ENCODE measurements at regions not wholly inside any gene's neighbourhood (a gene's known extent, or its start where the extent isn't known, plus 50 kb on each side); places are given as distances from the start of the nearest gene placed in this dataset.

GRCh38 chr3:73324203-73325155, 263.0 kb downstream of the EBLN2 start:
- CTCF ChIA-PET, result no interaction called here
- no peaks in the 10 kb centered on the region for H3K27me3 ChIP-seq (ENCODE audit: control insufficient read depth, insufficient read depth, low read length)
- BruUV-seq (replicated peaks), result no TSS peak
- no peak overlapping the region for H3K4me3 ChIP-seq (ENCODE audit: low read depth in 2 of 2, low read length in 2 of 2)
- no peaks in the 10 kb centered on the region for H3K9me3 ChIP-seq (ENCODE audit: control insufficient read depth, insufficient read depth, low read depth, low read length)
- no peaks in the 10 kb centered on the region for H3K4me1 ChIP-seq (ENCODE audit: control insufficient read depth, insufficient read depth, low read length)
- H3K36me3 ChIP-seq (ENCODE audit: control insufficient read depth, insufficient read depth, low read length), result no peaks in the 10 kb centered on the region
- POLR2A ChIA-PET, result no interaction called here
- intact Hi-C loops (cut with micrococcal nuclease; ENCODE audit: unreplicated experiment) (no loop called here), in situ Hi-C loops (cut with HindIII; ENCODE audit: low pct_unique_long_range_greater_than_20kb, low sequenced_read_pairs) (no loop called here)
- H3K27ac ChIP-seq (ENCODE audit: low read length), result no peak overlapping the region
- DNase-seq (ENCODE audit: low read depth, low spot score) (no peak), ATAC-seq (no peak)
- TF ChIP-seq TCF7L2 (IDR thresholded peaks at IDR 0.05; ENCODE audit: low read depth, low read length), result no peak

GRCh38 chr3:73326396-73326795, 264.9 kb downstream of the EBLN2 start:
- Histone ChIP-seq H3K27ac (ENCODE audit: low read length) (no peak overlapping the region), H3K4me3 (ENCODE audit: low read depth in 2 of 2, low read length in 2 of 2) (no peak overlapping the region), H3K27me3 (ENCODE audit: control insufficient read depth, insufficient read depth, low read length) (no peaks in the 10 kb centered on the region), H3K4me1 (ENCODE audit: control insufficient read depth, insufficient read depth, low read length) (no peaks in the 10 kb centered on the region), H3K9me3 (ENCODE audit: control insufficient read depth, insufficient read depth, low read depth, low read length) (no peaks in the 10 kb centered on the region), H3K36me3 (ENCODE audit: control insufficient read depth, insufficient read depth, low read length) (no peaks in the 10 kb centered on the region)
- BruUV-seq (replicated peaks), result no TSS peak
- in situ Hi-C loops (cut with HindIII; ENCODE audit: low pct_unique_long_range_greater_than_20kb, low sequenced_read_pairs) (no loop called here), intact Hi-C loops (cut with micrococcal nuclease; ENCODE audit: unreplicated experiment) (no loop called here)
- POLR2A ChIA-PET, result no interaction called here
- DNase-seq (ENCODE audit: low read depth, low spot score), result no peak
- CTCF ChIA-PET, result no interaction called here
- TF ChIP-seq TCF7L2 (IDR thresholded peaks at IDR 0.05; ENCODE audit: low read depth, low read length) (no peak), CTCF (IDR thresholded peaks at IDR 0.05) (no peak), SIN3A (IDR thresholded peaks at IDR 0.05; ENCODE audit: borderline replicate concordance, insufficient read depth, low read depth, low read length) (no peak), POLR2AphosphoS5 (IDR thresholded peaks at IDR 0.05; ENCODE audit: low read depth, low read length) (no peak), REST (IDR thresholded peaks at IDR 0.05; ENCODE audit: insufficient read depth in 1 of 2, low read depth in 2 of 2, low read length in 1 of 2) (no peak)
- no peak for ATAC-seq

- H3K36me3 ChIP-seq (ENCODE audit: control insufficient read depth, insufficient read depth, low read length), result no peaks in the 10 kb centered on the region
- no peaks in the 10 kb centered on the region for H3K4me1 ChIP-seq (ENCODE audit: control insufficient read depth, insufficient read depth, low read length)
- no peak overlapping the region for H3K27ac ChIP-seq (ENCODE audit: low read length)
- H3K4me3 ChIP-seq (ENCODE audit: low read depth in 2 of 2, low read length in 2 of 2), result no peak overlapping the region
- intact Hi-C loops (cut with micrococcal nuclease; ENCODE audit: unreplicated experiment), result no loop called here
- no peak for ATAC-seq
- DNase-seq (ENCODE audit: low read depth, low spot score), result no peak
- CTCF ChIA-PET, result no interaction called here
- H3K27me3 ChIP-seq (ENCODE audit: control insufficient read depth, insufficient read depth, low read length), result no peaks in the 10 kb centered on the region
- TF ChIP-seq POLR2AphosphoS5 (IDR thresholded peaks at IDR 0.05; ENCODE audit: low read depth, low read length), result no peak
- TF ChIP-seq REST (IDR thresholded peaks at IDR 0.05; ENCODE audit: insufficient read depth in 1 of 2, low read depth in 2 of 2, low read length in 1 of 2), result no peak
- TF ChIP-seq TCF7L2 (IDR thresholded peaks at IDR 0.05; ENCODE audit: low read depth, low read length), result no peak
- no peak for TF ChIP-seq CTCF (IDR thresholded peaks at IDR 0.05)
- no peak for TF ChIP-seq SIN3A (IDR thresholded peaks at IDR 0.05; ENCODE audit: borderline replicate concordance, insufficient read depth, low read depth, low read length)
- POLR2A ChIA-PET, result no interaction called here
- BruUV-seq (replicated peaks), result no TSS peak
- in situ Hi-C loops (cut with HindIII; ENCODE audit: low pct_unique_long_range_greater_than_20kb, low sequenced_read_pairs), result no loop called here
- H3K9me3 ChIP-seq (ENCODE audit: control insufficient read depth, insufficient read depth, low read depth, low read length), result no peaks in the 10 kb centered on the region
Measured at GRCh38 chr3:73327052-73327451, 265.6 kb downstream of the EBLN2 start.

Measured in Panc1 (cell line).